ENCODE measurements at regions not wholly inside any gene's neighbourhood (a gene's known extent, or its start where the extent isn't known, plus 50 kb on each side); places are given as distances from the start of the nearest gene placed in this dataset.

DNA sequence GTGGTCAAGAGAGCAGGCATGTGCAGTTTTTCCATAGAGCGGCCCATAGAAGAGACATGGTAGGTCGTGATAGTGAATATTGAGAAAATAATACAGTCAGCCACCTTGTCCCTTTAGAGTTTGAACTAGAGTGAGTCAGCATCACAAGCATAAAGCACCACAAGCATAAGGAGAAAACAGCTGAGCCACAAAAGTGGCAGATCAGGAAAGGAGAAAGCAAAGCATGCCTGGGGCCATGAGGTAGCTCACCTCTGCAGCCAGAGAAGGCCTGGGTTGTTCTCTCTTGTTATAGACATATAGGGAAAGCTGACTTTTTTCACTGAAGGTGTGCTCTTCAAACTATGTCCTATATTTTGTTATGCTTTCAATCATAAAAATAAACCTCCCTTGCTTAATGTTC, 879.0 kb downstream of the DSC3 start:
- Histone ChIP-seq H3K4me2 (ENCODE audit: control insufficient read depth, extremely low read depth, insufficient read depth, low read depth, low read length) (no peak overlapping the region), H2AFZ (ENCODE audit: control insufficient read depth, low read length) (no peak overlapping the region), H3K9ac (ENCODE audit: control insufficient read depth, extremely low read depth, insufficient read depth, low read length) (no peak overlapping the region), H4K20me1 (ENCODE audit: control insufficient read depth, extremely low read depth, insufficient read depth, low read length) (no peaks in the 10 kb centered on the region), H3K27me3 (ENCODE audit: control insufficient read depth, extremely low read depth, insufficient read depth, low read length) (no peaks in the 10 kb centered on the region), H3K9me3 (ENCODE audit: control insufficient read depth, low read depth, low read length) (no peaks in the 10 kb centered on the region), H3K4me3 (ENCODE audit: control insufficient read depth in 2 of 3, extremely low read depth in 1 of 3, insufficient read depth in 2 of 3, low read depth in 1 of 3, low read length in 3 of 3) (no peak overlapping the region), H3K4me1 (ENCODE audit: control insufficient read depth, extremely low read depth, insufficient read depth, low read length) (no peaks in the 10 kb centered on the region), H3K79me2 (ENCODE audit: control insufficient read depth, insufficient read depth, low read length) (no peaks in the 10 kb centered on the region), H3K9me1 (ENCODE audit: control insufficient read depth, extremely low read depth, insufficient read depth, low read length) (no peaks in the 10 kb centered on the region), H3K27ac (ENCODE audit: control insufficient read depth, insufficient read depth, low read length) (no peak overlapping the region), H3K36me3 (ENCODE audit: control insufficient read depth in 2 of 2, extremely low read depth in 1 of 2, insufficient read depth in 2 of 2, low read length in 2 of 2) (no peaks in the 10 kb centered on the region)
- dilution Hi-C loops (cut with MboI; ENCODE audit: extremely low pct_ligation_motif_present, low sequenced_read_pairs): no loop called here
- FAIRE-seq (no peak), DNase-seq (ENCODE audit: low read depth, low spot score) (no peak)
- TF ChIP-seq, protein P1, sequence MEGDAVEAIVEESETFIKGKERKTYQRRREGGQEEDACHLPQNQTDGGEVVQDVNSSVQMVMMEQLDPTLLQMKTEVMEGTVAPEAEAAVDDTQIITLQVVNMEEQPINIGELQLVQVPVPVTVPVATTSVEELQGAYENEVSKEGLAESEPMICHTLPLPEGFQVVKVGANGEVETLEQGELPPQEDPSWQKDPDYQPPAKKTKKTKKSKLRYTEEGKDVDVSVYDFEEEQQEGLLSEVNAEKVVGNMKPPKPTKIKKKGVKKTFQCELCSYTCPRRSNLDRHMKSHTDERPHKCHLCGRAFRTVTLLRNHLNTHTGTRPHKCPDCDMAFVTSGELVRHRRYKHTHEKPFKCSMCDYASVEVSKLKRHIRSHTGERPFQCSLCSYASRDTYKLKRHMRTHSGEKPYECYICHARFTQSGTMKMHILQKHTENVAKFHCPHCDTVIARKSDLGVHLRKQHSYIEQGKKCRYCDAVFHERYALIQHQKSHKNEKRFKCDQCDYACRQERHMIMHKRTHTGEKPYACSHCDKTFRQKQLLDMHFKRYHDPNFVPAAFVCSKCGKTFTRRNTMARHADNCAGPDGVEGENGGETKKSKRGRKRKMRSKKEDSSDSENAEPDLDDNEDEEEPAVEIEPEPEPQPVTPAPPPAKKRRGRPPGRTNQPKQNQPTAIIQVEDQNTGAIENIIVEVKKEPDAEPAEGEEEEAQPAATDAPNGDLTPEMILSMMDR (optimal IDR thresholded peaks at IDR 0.05 in 1 of 3, IDR thresholded peaks at IDR 0.05 in 1 of 3, conservative IDR thresholded peaks at IDR 0.05 in 1 of 3; ENCODE audit: extremely low read depth in 1 of 3, insufficient read depth in 2 of 3, low read length in 3 of 3): no peak
- no peak for TF ChIP-seq EZH2 (IDR thresholded peaks at IDR 0.05; ENCODE audit: low read length)

- Histone ChIP-seq H3K27ac (ENCODE audit: control insufficient read depth, insufficient read depth, low read length) (no peak overlapping the region), H3K9me3 (ENCODE audit: control insufficient read depth, low read depth, low read length) (no peaks in the 10 kb centered on the region), H4K20me1 (ENCODE audit: control insufficient read depth, extremely low read depth, insufficient read depth, low read length) (no peaks in the 10 kb centered on the region), H2AFZ (ENCODE audit: control insufficient read depth, low read length) (no peak overlapping the region), H3K9ac (ENCODE audit: control insufficient read depth, extremely low read depth, insufficient read depth, low read length) (no peak overlapping the region), H3K36me3 (ENCODE audit: control insufficient read depth in 2 of 2, extremely low read depth in 1 of 2, insufficient read depth in 2 of 2, low read length in 2 of 2) (no peaks in the 10 kb centered on the region), H3K4me1 (ENCODE audit: control insufficient read depth, extremely low read depth, insufficient read depth, low read length) (no peaks in the 10 kb centered on the region), H3K9me1 (ENCODE audit: control insufficient read depth, extremely low read depth, insufficient read depth, low read length) (no peaks in the 10 kb centered on the region), H3K4me2 (ENCODE audit: control insufficient read depth, extremely low read depth, insufficient read depth, low read depth, low read length) (no peak overlapping the region), H3K79me2 (ENCODE audit: control insufficient read depth, insufficient read depth, low read length) (no peaks in the 10 kb centered on the region), H3K4me3 (ENCODE audit: control insufficient read depth in 2 of 3, extremely low read depth in 1 of 3, insufficient read depth in 2 of 3, low read depth in 1 of 3, low read length in 3 of 3) (no peak overlapping the region), H3K27me3 (ENCODE audit: control insufficient read depth, extremely low read depth, insufficient read depth, low read length) (no peaks in the 10 kb centered on the region)
- DNase-seq (ENCODE audit: low read depth, low spot score) (no peak), FAIRE-seq (no peak)
- TF ChIP-seq EZH2 (IDR thresholded peaks at IDR 0.05; ENCODE audit: low read length): no peak
- TF ChIP-seq, protein P1 (optimal IDR thresholded peaks at IDR 0.05 in 1 of 3, IDR thresholded peaks at IDR 0.05 in 1 of 3, conservative IDR thresholded peaks at IDR 0.05 in 1 of 3; ENCODE audit: extremely low read depth in 1 of 3, insufficient read depth in 2 of 3, low read length in 3 of 3): no peak
- dilution Hi-C loops (cut with MboI; ENCODE audit: extremely low pct_ligation_motif_present, low sequenced_read_pairs): no loop called here
These were observed 882.4 kb downstream of the DSC3 start for GRCh38 chr18:30160124-30160523.

Data from keratinocyte (primary cell).